PC-3 (cell line): ENCODE measurements at regions not wholly inside any gene's neighbourhood (a gene's known extent, or its start where the extent isn't known, plus 50 kb on each side); places are given as distances from the start of the nearest gene placed in this dataset.
A peak's percentile ranks its signal among the peaks of the same experiment; 100 is the strongest.

ENCODE experiments used
- ATAC-seq: fragments of 200-7000 bp; cut with Tn5 transposase; 2 replicates; pipeline ENCODE4 v1.9.1; 2020; ENCODE audit warnings: mild to moderate bottlenecking, moderate library complexity
- BruUV-seq: library from RNA; stranded (reverse); fragments of 400-500 nt; replicated peaks from 2 replicates; lab custom pipeline; 2021; lab: Mats Ljungman, UMichigan
- CTCF ChIA-PET: fragments of 300-600 bp; sonication (Branson Sonifier 250); formaldehyde crosslinking; loops from one replicate; lab custom pipeline; 2022; ENCODE audit warnings: antibody characterized with exemption; lab: Charles Lee
- POLR2A ChIA-PET: fragments of 300-600 bp; sonication (Branson Sonifier 250); formaldehyde crosslinking; loops from one replicate; lab custom pipeline; 2022; ENCODE audit warnings: antibody characterized with exemption; ENCODE audit not compliant: unreplicated experiment; lab: Charles Lee
- DNase-seq: peaks from one replicate; pipeline ENCODE4 v3.0.0-alpha.2; 2015
- H2AFZ ChIP-seq: fragments of 300-600 bp; sonication (generic); 2 replicates; pipeline ENCODE4 v1.6.0; 2016; ENCODE audit warnings: antibody characterized with exemption, low read length
- H3F3A ChIP-seq: fragments of 300-600 bp; sonication (generic); one replicate; pipeline ENCODE4 v1.6.0; 2017; ENCODE audit warnings: antibody characterized with exemption, low read length, control low read depth, mild to moderate bottlenecking; ENCODE audit not compliant: unreplicated experiment
- H3K27ac ChIP-seq: fragments of 300-600 bp; sonication (generic); 2 replicates; pipeline ENCODE4 v1.5.1; 2016; ENCODE audit warnings: mild to moderate bottlenecking, low read length
- H3K27me3 ChIP-seq: fragments of 300-600 bp; sonication (generic); 2 replicates; pipeline ENCODE4 v1.6.1; 2016; ENCODE audit warnings: low read length, mixed read lengths
- H3K36me3 ChIP-seq: fragments of 300-600 bp; sonication (generic); 2 replicates; pipeline ENCODE4 v1.6.1; 2016; ENCODE audit warnings: low read depth, mixed run types, low read length, mixed read lengths
- H3K4me1 ChIP-seq: fragments of 300-600 bp; sonication (generic); 2 replicates; pipeline ENCODE4 v1.5.1; 2016; ENCODE audit warnings: low read length; ENCODE audit not compliant: insufficient read depth
- H3K4me2 ChIP-seq: fragments of 300-600 bp; sonication (generic); 2 replicates; pipeline ENCODE4 v1.6.0; 2016; ENCODE audit warnings: low read length
- H3K4me3 ChIP-seq: fragments of 300-600 bp; sonication (generic); 2 replicates; pipeline ENCODE4 v1.5.1; 2016; ENCODE audit warnings: mild to moderate bottlenecking, low read length, mixed read lengths
- H3K79me2 ChIP-seq: fragments of 300-600 bp; sonication (generic); 2 replicates; pipeline ENCODE4 v1.6.1; 2017; ENCODE audit warnings: low read length, mixed read lengths
- H3K9ac ChIP-seq: fragments of 300-600 bp; sonication (generic); 2 replicates; pipeline ENCODE4 v1.6.0; 2016; ENCODE audit warnings: mild to moderate bottlenecking, low read length
- H3K9me2 ChIP-seq: fragments of 300-600 bp; sonication (generic); replicated peaks from 2 replicates; pipeline ENCODE4 v1.6.1; 2016; ENCODE audit warnings: mixed run types, low read length, mixed read lengths
- H3K9me3 ChIP-seq: fragments of 300-600 bp; sonication (generic); 2 replicates; pipeline ENCODE4 v1.6.1; 2016; ENCODE audit warnings: low read length, mixed read lengths
- H4K20me1 ChIP-seq: fragments of 300-600 bp; sonication (generic); 2 replicates; pipeline ENCODE4 v1.6.1; 2016; ENCODE audit warnings: low read length, mixed read lengths
- CTCF ChIP-seq: fragments of 300-600 bp; sonication (generic); conservative IDR thresholded peaks from 2 replicates; pipeline ENCODE4 v1.5.1; 2017; ENCODE audit warnings: antibody characterized with exemption, low read depth, mild to moderate bottlenecking, low read length
- EZH2 ChIP-seq: fragments of 300-600 bp; sonication (generic); IDR thresholded peaks from one replicate; pipeline ENCODE4 v1.6.1; 2017; ENCODE audit warnings: antibody characterized with exemption, mild to moderate bottlenecking, low read length; ENCODE audit not compliant: unreplicated experiment
- EZH2phosphoT487 ChIP-seq: fragments of 300-600 bp; sonication (generic); IDR thresholded peaks from 2 replicates; pipeline ENCODE4 v1.6.1; 2018; ENCODE audit warnings: mild to moderate bottlenecking, antibody characterized with exemption, low read length, borderline replicate concordance
- intact Hi-C: fragments of 100-400 bp; cut with micrococcal nuclease; formaldehyde crosslinking; loops from 2 replicates; pipeline ENCODE4 v1.9.0; 2023

GRCh38 chr21:38134084-38134873 is 122.5 kb upstream of the KCNJ15 start:
- POLR2A ChIA-PET: no interaction called here
- Histone ChIP-seq H3K79me2 (no peaks in the 10 kb centered on the region), H3K4me2 (no peak overlapping the region), H3F3A (no peaks in the 10 kb centered on the region), H3K9me3 (peaks cover 5% of the 10 kb centered on the region; the same call in 1 of the 2 replicates), H2AFZ (no peak overlapping the region), H3K27me3 (peaks cover 36% of the 10 kb centered on the region), H3K27ac (no peak overlapping the region), H3K36me3 (no peaks in the 10 kb centered on the region), H3K4me3 (no peak overlapping the region), H4K20me1 (no peaks in the 10 kb centered on the region), H3K4me1 (peaks cover 13% of the 10 kb centered on the region), H3K9ac (no peak overlapping the region), H3K9me2 (no peaks in the 10 kb centered on the region)
- intact Hi-C loops: no loop called here
- CTCF ChIA-PET: no interaction called here
- TF ChIP-seq EZH2phosphoT487: no peak
- TF ChIP-seq CTCF: no peak
- no peak for DNase-seq
- no TSS peak for BruUV-seq
- no peak for ATAC-seq

DNA sequence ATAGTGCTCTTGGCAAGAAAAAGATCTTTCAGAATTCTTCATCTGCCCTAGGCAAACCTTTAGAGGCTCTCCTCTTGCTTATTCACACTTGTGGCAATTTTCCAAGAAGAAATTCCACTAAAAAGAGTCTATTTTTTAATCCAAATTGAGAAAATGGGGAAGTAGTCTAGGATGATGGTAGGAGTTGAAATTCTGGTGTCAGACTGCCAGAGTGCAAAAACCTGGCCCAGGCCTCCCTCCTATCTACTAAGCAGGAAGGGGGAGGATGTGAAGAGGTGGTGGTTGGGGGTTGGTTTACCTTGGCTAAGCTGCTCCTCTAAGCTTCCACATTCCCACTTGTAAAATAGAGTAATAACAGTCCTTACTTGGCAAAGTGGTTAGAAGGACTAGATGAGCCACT is 120.6 kb upstream of the KCNJ15 start:
- intact Hi-C loops: no loop called here
- CTCF ChIA-PET: no interaction called here
- Histone ChIP-seq H3K4me3 (no peak overlapping the region), H3K27ac (peak overlapping the region; percentile 67), H3K79me2 (no peaks in the 10 kb centered on the region), H3F3A (no peaks in the 10 kb centered on the region), H3K4me1 (peaks cover 26% of the 10 kb centered on the region), H3K9ac (peak overlapping the region; percentile 25; the same call in 1 of the 2 replicates), H3K9me2 (no peaks in the 10 kb centered on the region), H4K20me1 (no peaks in the 10 kb centered on the region), H3K27me3 (peaks cover 18% of the 10 kb centered on the region), H3K36me3 (no peaks in the 10 kb centered on the region), H3K4me2 (no peak overlapping the region), H3K9me3 (peaks cover 5% of the 10 kb centered on the region; the same call in 1 of the 2 replicates), H2AFZ (no peak overlapping the region)
- POLR2A ChIA-PET: interaction anchor here (0.7 kb wide), 1 partner anchor 27 kb away, joined by 7 read pairs; no protein-coding TSS in a partner anchor
- ATAC-seq (no peak), DNase-seq (peak; percentile 46)
- BruUV-seq: no TSS peak
- TF ChIP-seq CTCF: no peak
- no peak for TF ChIP-seq EZH2phosphoT487
- TF ChIP-seq EZH2: no peak
